Testis (tissue), 2 donors: ENCODE measurements at regions not wholly inside any gene's neighbourhood (a gene's known extent, or its start where the extent isn't known, plus 50 kb on each side); places are given as distances from the start of the nearest gene placed in this dataset.

ENCODE experiments used
- DNase-seq: peaks from one replicate; pipeline ENCODE4 v3.0.0-alpha.2; 2019
- H3K27ac ChIP-seq, 2 donors: fragments of 200-600 bp; sonication (generic); one replicate each; pipeline ENCODE4 v1.5.1; 2019
- H3K27me3 ChIP-seq: fragments of 200-600 bp; sonication (generic); one replicate; pipeline ENCODE4 v1.5.1; 2019
- H3K36me3 ChIP-seq: fragments of 200-600 bp; sonication (generic); one replicate; pipeline ENCODE4 v1.5.1; 2017; ENCODE audit warnings: low read depth; ENCODE audit errors: missing control alignments
- H3K4me1 ChIP-seq: fragments of 200-600 bp; sonication (generic); one replicate; pipeline ENCODE4 v1.5.1; 2019
- H3K4me3 ChIP-seq, 2 donors: fragments of 200-600 bp; sonication (generic); one replicate each; pipeline ENCODE4 v1.5.1; 2017 to 2019
- H3K9me3 ChIP-seq: fragments of 200-600 bp; sonication (generic); one replicate; pipeline ENCODE4 v1.5.1; 2017
- CTCF ChIP-seq, 3 experiments: fragments of 450-650 bp in 2 of 3; fragments of 200-600 bp in 1 of 3; sonication (generic) in 1 of 3; IDR thresholded peaks; one replicate each; pipeline ENCODE4 v1.5.1; 2016 to 2019; ENCODE audit warnings: antibody characterized with exemption in 3 of 3, mild to moderate bottlenecking in 2 of 3, moderate library complexity in 1 of 3
- POLR2A ChIP-seq: fragments of 450-650 bp; IDR thresholded peaks from one replicate; pipeline ENCODE4 v1.6.1; 2017; ENCODE audit warnings: antibody characterized with exemption, mild to moderate bottlenecking, moderate library complexity
- WGBS, 2 donors: methylation state at CpG; one replicate each; pipeline ENCODE4 v1.1.5; 2018; 5-methylcytosine and 5-hydroxymethylcytosine counted together
- intact Hi-C: fragments of 100-400 bp; cut with DNase I; formaldehyde crosslinking; loops from one replicate; pipeline ENCODE4 v1.15.1; 2023; ENCODE audit warnings: low total_unique reads

GRCh38 chr14:97408937-97409815 lies 612.0 kb downstream of the VRK1 start:
- H3K27me3 ChIP-seq: no peaks in the 10 kb centered on the region

GRCh38 chr14:97410667-97411620 lies 613.8 kb downstream of the VRK1 start:
- no peak for DNase-seq
- no peak for TF ChIP-seq POLR2A
- TF ChIP-seq CTCF (IDR thresholded peaks at IDR 0.05): no peak
- Histone ChIP-seq H3K4me1 (no peaks in the 10 kb centered on the region), H3K9me3 (no peaks in the 10 kb centered on the region), H3K36me3 (no peaks in the 10 kb centered on the region), H3K4me3 (no peak overlapping the region), H3K27me3 (no peaks in the 10 kb centered on the region), H3K27ac (no peak overlapping the region)
- WGBS, 2 donors: 26 to 28% methylated on average over 13 of the region's 13 CpGs
- intact Hi-C loops: no loop called here

More at GRCh38 chr14:97408937-97409815, 612.0 kb downstream of the VRK1 start:
- no peak for DNase-seq
- WGBS, 2 donors: 80 to 86% methylated on average over 21 of the region's 21 CpGs
- Histone ChIP-seq H3K27ac (no peak overlapping the region), H3K4me3 (no peak overlapping the region), H3K4me1 (no peaks in the 10 kb centered on the region), H3K9me3 (no peaks in the 10 kb centered on the region), H3K36me3 (no peaks in the 10 kb centered on the region)
- intact Hi-C loops: no loop called here
- TF ChIP-seq POLR2A: no peak
- TF ChIP-seq CTCF (IDR thresholded peaks at IDR 0.05): no peak

GRCh38 chr14:97411938-97412612 lies 614.9 kb downstream of the VRK1 start:
- Histone ChIP-seq H3K36me3 (no peaks in the 10 kb centered on the region), H3K27ac (no peak overlapping the region), H3K27me3 (no peaks in the 10 kb centered on the region), H3K9me3 (no peaks in the 10 kb centered on the region), H3K4me3 (no peak overlapping the region), H3K4me1 (no peaks in the 10 kb centered on the region)
- intact Hi-C loops: no loop called here
- DNase-seq: no peak
- 4 to 9% methylated on average over 14 to 15 of the region's 15 CpGs for WGBS, 2 donors
- TF ChIP-seq POLR2A: no peak
- no peak for TF ChIP-seq CTCF (IDR thresholded peaks at IDR 0.05)

GRCh38 chr14:97413022-97413539 lies 615.9 kb downstream of the VRK1 start:
- Histone ChIP-seq H3K4me3 (no peak overlapping the region), H3K4me1 (no peaks in the 10 kb centered on the region), H3K36me3 (no peaks in the 10 kb centered on the region), H3K27ac (no peak overlapping the region), H3K9me3 (no peaks in the 10 kb centered on the region), H3K27me3 (no peaks in the 10 kb centered on the region)
- no peak for TF ChIP-seq CTCF (IDR thresholded peaks at IDR 0.05)
- TF ChIP-seq POLR2A: no peak
- 3 to 4% methylated on average over 19 of the region's 19 CpGs for WGBS, 2 donors
- intact Hi-C loops: no loop called here
- no peak for DNase-seq
